ENCODE measurements at regions not wholly inside any gene's neighbourhood (a gene's known extent, or its start where the extent isn't known, plus 50 kb on each side); places are given as distances from the start of the nearest gene placed in this dataset.

DNA sequence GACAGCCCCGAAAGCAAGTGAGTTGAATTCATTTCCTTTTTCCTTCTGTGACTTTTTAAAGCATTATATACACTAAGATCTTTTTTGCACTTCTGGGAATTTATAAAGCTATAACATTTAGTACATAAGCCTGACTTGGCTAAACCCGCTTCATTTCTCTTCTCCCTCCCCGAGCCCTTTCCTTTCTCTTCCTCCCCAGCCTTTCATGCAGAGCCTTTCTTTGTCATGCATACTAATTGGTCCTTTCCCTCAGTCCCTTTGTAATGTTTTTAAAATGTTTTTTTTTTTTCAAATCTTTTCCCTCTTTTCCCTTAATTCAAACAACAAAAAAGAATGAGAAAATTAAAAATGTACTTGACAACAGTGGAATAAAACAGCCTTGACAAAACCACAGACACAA lies 246.4 kb downstream of the PSAT1 start:
- Histone ChIP-seq H3K4me1 (replicated peaks in 1 of 4; ENCODE audit: control insufficient read depth in 3 of 4, insufficient read depth in 4 of 4, low read length in 3 of 4) (peaks cover 5 to 18% (median 10%) of the 10 kb centered on the region in 4 experiments), H2BK5ac (ENCODE audit: low read depth, low read length) (no peak overlapping the region), H4K91ac (replicated peaks; ENCODE audit: insufficient read length, low read length) (no peak overlapping the region), H3K27me3 (replicated peaks in 1 of 4; ENCODE audit: control insufficient read depth in 3 of 4, extremely low read depth in 1 of 4, insufficient read depth in 3 of 4, low read length in 3 of 4) (no peaks in the 10 kb centered on the region), H3K4ac (replicated peaks; ENCODE audit: insufficient read length, low read depth, low read length) (no peak overlapping the region), H3K23me2 (ENCODE audit: low read depth, low read length) (no peaks in the 10 kb centered on the region; the same call in 1 of the 2 replicates), H2BK120ac (replicated peaks; ENCODE audit: low read depth, low read length) (no peak overlapping the region), H3K14ac (ENCODE audit: insufficient read length) (no peak overlapping the region), H3K27ac (ENCODE audit: low read depth, low read length) (no peak overlapping the region), H2AFZ (ENCODE audit: low read length) (no peak overlapping the region), H4K8ac (ENCODE audit: extremely low read depth, insufficient read depth, low read length) (no peak overlapping the region), H2AK5ac (ENCODE audit: low read depth, low read length) (no peak overlapping the region), H3K9ac (replicated peaks in 1 of 4; ENCODE audit: extremely low read depth in 1 of 4, low read depth in 3 of 4, low read length in 3 of 4) (no peak overlapping the region), H3K23ac (ENCODE audit: insufficient read length) (no peak overlapping the region), H3K4me3 (ENCODE audit: extremely low read depth in 1 of 4, insufficient read depth in 2 of 4, low read depth in 3 of 4, low read length in 4 of 4) (peak overlapping the region in 1 of 4 experiments; percentile 31; a peak in 1 of 8 replicates), H2BK20ac (ENCODE audit: low read length) (no peak overlapping the region), H2BK15ac (ENCODE audit: low read length) (no peak overlapping the region), H3K56ac (replicated peaks; ENCODE audit: insufficient read length, low read depth, low read length) (no peak overlapping the region), H3K79me1 (ENCODE audit: low read depth, low read length) (no peaks in the 10 kb centered on the region), H3K18ac (ENCODE audit: extremely low read depth, low read length) (no peak overlapping the region; the same call in 1 of the 2 replicates), H3K36me3 (ENCODE audit: control insufficient read depth in 2 of 4, insufficient read depth in 4 of 4, low read length in 3 of 4) (no peaks in the 10 kb centered on the region), H3K4me2 (ENCODE audit: insufficient read depth in 1 of 2, low read depth in 2 of 2, low read length in 2 of 2) (peak overlapping the region; percentile 34 to 46), H3K79me2 (ENCODE audit: control insufficient read depth in 1 of 2, insufficient read depth in 2 of 2, low read length in 2 of 2) (no peaks in the 10 kb centered on the region), H3K9me3 (ENCODE audit: insufficient read depth in 2 of 2, low read depth in 1 of 2, low read length in 1 of 2) (0 out of 4 replicates have a peak, but pooled peaks cover 0 to 4% of the 10 kb centered on the region in 2 experiments), H4K5ac (ENCODE audit: insufficient read length, low read depth, low read length) (no peak overlapping the region), H4K20me1 (replicated peaks in 1 of 2; ENCODE audit: control insufficient read depth in 1 of 2, insufficient read depth in 2 of 2, low read length in 2 of 2) (no peaks in the 10 kb centered on the region), H2BK12ac (ENCODE audit: low read depth, low read length) (no peak overlapping the region)
- POLR2A ChIA-PET (ENCODE audit: partially characterized antibody) = no interaction called here
- TF ChIP-seq POU5F1 (IDR thresholded peaks at IDR 0.05; ENCODE audit: low read depth, low read length) (peak; percentile 98), YY1 (IDR thresholded peaks at IDR 0.05; ENCODE audit: low read depth, low read length) (no peak), GABPA (IDR thresholded peaks at IDR 0.05; ENCODE audit: borderline replicate concordance, insufficient read depth, low read length) (no peak)
- no peak for DNase-seq (ENCODE audit: low read depth in 1 of 2, low spot score in 2 of 2)
- peak; percentile 42 for FAIRE-seq
- WGBS, 2 experiments (ENCODE audit: extremely low coverage in 1 of 2, insufficient coverage in 1 of 2, insufficient read length in 1 of 2, insufficient replicate concordance in 2 of 2, low coverage in 1 of 2, low lambda C conversion rate in 2 of 2, missing lambda C conversion rate in 1 of 2) = 17% methylated on average over 3 of the region's 3 CpGs; no CpG with 5 or more reads in 1 of the 2 experiments
- CTCF ChIA-PET (ENCODE audit: partially characterized antibody) = interaction anchor here (0.6 to 0.9 kb wide), 5 partner anchors 9 to 79 kb away, joined by 3 read pairs; no protein-coding TSS in a partner anchor
